GM08714 (cell line): ENCODE measurements at regions not wholly inside any gene's neighbourhood (a gene's known extent, or its start where the extent isn't known, plus 50 kb on each side); places are given as distances from the start of the nearest gene placed in this dataset.

Source experiments
- H3K4me3 ChIP-seq: fragments of 200-500 bp; sonication (Bioruptor generic); 2 replicates; pipeline ENCODE4 v1.5.1; 2014; ENCODE audit warnings: mild to moderate bottlenecking, low read length, inconsistent platforms
- ZNF274 ChIP-seq: IDR thresholded peaks from 2 replicates; pipeline ENCODE4 v1.6.1; 2012; ENCODE audit warnings: mild to moderate bottlenecking, low read depth, low read length

GRCh38 chr1:157189096-157189495, 50.9 kb upstream of the ETV3 start:
- no peak overlapping the region for H3K4me3 ChIP-seq
- no peak for TF ChIP-seq ZNF274
